ENCODE measurements at regions not wholly inside any gene's neighbourhood (a gene's known extent, or its start where the extent isn't known, plus 50 kb on each side); places are given as distances from the start of the nearest gene placed in this dataset.
"Not testable (repeated sequence)": the region's sequence is repeated elsewhere in the genome, so short reads cannot be mapped to it uniquely, and the experiment has no call there.

- no peak for DNase-seq
Observed at GRCh38 chr2:194320520-194320919, 1336.5 kb upstream of the SLC39A10 start.

GRCh38 chr2:194319222-194319992 is 1337.6 kb upstream of the SLC39A10 start:
- no peak for DNase-seq

- no peak for DNase-seq
Observed at GRCh38 chr2:194314042-194314441, 1343.0 kb upstream of the SLC39A10 start.

DNA sequence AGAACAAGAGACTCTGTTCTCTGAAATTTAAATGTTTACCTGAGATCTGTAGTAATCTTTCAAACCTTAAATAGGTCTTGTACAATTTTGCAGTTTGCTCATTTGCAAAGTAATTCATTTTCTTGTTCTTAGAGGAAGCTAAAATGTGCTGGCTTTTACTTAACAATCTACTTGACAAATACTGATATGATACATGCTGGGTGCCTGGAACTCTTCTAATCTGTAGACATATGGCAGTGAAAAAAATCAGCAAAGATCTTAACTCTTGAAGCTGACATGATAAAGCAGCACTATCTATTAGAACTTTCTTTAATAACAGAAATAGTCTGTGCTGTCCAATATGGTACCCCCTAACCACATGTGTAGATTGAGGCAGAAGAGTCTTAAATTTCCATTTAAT is 1352.8 kb upstream of the SLC39A10 start:
- DNase-seq = no peak

- DNase-seq = no peak
Observed at GRCh38 chr2:194301946-194302345, 1355.1 kb upstream of the SLC39A10 start.

GRCh38 chr2:194294156-194294555 is 1362.9 kb upstream of the SLC39A10 start:
- DNase-seq = no peak

DNA sequence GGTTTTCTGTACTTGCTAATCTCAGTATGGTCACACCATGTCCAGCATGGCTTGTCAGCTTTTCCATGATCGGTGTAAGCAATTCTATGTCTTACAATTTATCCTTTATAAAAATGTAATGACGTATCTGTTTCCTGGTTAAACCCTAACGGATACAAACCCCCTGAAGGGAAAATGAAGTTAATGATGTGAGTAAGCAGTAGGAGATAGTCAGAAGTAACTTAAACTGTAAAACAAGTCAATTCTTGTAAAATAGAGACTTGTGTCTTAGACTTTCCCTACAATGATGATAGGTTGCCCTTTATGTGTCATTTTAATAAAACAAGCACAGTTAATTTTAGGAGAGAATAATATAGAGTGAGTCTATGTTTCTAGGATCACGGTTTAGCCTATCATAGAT is 1365.9 kb upstream of the SLC39A10 start:
- no peak for DNase-seq

DNA sequence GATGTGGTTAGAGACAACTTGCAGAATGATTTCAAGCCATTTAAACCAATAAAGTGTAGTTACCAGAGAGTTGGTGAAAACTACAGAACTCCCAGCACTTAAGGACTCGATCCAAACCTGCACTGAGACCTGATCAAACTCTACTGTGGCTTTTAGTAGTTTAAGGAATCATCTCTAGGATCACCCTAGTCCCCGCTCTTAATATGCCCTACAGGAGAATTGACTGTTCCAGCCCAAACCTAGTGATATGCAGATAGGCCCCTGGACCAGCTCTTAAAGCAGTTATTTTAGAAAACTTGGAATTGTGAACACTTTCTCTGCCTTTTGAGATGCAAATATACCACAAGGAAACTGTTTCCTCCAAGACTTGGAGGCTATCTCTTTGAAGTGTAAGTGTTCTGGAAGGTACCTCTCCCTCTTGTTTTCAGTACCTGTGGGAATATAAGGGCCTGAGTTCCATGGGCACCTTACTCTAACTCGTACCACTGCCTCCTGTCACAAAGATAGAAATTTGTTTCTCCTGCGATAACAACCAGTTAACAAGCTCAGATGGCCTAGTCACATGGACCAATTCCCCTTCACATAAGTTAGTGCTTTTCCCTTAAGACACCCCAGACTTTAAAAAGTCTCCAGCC is 1367.2 kb upstream of the SLC39A10 start:
- DNase-seq = no peak

DNA sequence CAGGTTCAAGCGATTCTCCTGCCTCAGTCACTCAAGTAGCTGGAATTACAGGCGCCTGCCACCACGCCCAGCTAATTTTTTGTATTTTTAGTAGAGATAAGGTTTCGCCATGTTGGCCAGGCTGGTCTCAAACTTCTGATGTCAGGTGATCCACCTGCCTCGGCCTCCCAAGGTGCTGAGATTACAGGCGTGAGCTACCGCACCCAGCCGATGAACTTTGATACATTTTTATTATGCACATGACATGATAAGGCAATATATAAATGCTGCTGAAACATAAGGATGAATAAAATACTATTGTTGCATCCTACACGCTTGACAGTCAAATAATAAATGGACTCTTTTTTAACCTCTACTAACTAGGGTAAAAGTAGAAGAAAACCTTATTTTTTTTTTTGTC is 1380.4 kb upstream of the SLC39A10 start:
- DNase-seq = not testable (repeated sequence)

- no peak for DNase-seq
Observed at GRCh38 chr2:194271293-194271961, 1385.6 kb upstream of the SLC39A10 start.

GRCh38 chr2:194270648-194271047 is 1386.4 kb upstream of the SLC39A10 start:
- no peak for DNase-seq

GRCh38 chr2:194264586-194264985 is 1392.4 kb upstream of the SLC39A10 start:
- DNase-seq = no peak

DNA sequence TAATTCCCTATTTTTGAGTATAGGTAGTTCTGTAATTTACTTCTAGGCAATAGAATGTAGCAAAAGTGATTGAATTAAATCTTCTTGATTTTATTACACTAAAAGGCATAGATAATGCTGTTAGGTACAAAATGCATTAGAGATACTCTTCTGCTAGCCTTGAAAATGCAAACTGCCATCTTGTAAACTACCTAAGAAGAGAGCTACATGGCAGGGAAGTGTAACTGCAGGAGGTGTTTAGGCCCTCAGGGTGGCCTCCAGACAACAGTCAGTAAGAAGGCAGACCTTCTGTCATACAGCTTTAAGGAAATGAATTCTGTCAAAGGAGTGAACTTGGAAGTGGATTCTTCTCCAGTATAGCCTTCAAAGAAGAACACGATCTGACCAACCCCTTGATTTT is 1396.8 kb upstream of the SLC39A10 start:
- DNase-seq = no peak

GRCh38 chr2:194257095-194257494 is 1399.9 kb upstream of the SLC39A10 start:
- DNase-seq = no peak

DNA sequence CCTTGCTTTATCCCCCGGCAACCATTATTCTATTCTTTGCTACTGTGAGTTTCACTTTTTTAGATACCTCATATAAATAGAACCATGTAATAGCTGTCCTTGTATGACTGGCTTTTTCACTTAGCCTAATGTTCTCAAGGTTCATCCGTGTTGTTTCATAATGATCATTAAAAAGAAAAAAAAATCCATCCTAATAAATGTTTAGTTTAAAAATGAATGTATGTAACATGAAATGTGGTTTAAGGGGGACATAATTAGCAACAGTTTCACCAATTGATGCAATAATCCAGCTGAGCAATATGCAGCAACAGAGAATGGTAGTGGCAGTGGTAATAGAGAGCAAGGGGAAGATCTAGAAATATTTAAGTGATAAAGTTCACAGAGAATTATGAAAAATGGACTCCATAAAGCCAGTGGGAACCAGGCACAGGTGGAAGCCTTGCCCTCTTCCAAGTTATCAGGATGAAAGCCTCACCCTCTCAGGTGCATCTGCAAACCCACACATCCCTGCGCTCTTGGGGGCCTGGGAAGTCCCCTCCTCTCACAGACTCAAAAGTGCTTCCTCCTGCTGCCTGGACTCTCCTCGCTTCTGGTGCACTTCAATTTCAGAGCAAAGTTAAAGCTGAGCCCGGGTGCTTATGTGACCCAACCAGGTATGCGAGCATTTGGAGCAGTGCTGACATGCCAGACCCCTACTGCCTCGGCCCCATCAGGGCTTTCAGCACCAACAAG is 1403.3 kb upstream of the SLC39A10 start:
- no peak for DNase-seq

DNA sequence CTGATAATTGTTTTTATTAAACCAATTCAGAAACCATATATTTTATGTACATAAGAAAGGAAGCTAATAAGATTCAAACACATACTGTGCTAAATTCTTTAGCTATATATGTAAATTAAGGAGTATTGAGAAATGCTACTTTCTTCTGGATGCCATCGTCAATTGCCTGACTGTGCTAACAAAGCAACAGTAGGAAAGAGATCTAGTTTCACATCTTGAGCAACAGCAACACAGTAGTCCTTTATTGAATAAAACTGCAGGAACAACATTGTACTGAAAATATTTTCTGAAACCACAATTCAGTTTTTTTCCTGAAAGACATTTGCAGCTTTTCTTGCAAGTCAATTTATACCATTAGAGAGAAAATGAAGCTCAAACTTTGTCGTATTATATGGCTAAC is 1404.9 kb upstream of the SLC39A10 start:
- DNase-seq = no peak

GRCh38 chr2:194232600-194232999 is 1424.4 kb upstream of the SLC39A10 start:
- no peak for DNase-seq

- no peak for DNase-seq
Observed at GRCh38 chr2:194223218-194223617, 1433.8 kb upstream of the SLC39A10 start.

- no peak for DNase-seq
Observed at GRCh38 chr2:194214192-194214591, 1442.8 kb upstream of the SLC39A10 start.

DNA sequence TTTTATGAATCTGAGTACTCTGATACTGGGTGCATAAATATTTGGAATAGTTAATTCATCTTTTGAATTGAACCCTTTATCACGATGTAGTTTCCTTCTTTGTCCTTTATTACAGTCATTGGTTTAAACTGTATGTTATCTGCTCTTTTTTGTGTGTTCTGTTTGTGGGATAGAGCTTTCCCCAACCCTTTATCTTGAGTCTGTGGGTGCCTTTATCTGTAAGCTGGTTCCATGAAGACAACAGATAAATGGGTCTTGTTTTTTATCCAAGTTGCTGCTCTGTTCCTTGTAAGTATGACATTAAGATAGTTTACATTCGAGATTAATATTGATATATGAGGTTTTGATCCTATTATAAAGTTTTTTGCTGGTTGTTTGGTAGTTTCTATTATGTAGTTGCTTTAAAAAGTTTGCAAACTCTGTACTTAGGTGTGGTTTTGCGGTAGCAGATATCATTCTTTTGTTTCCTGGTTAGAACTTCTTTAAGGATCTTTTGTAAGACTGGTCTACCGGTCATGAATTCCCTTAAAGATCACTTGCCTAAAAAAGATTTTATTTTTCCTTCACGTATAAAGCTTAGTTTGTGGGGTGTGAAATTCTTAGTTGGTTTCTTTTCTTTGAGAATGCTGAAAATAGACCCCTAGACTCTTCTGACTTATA is 1451.3 kb upstream of the SLC39A10 start:
- DNase-seq = no peak

- DNase-seq = no peak
Observed at GRCh38 chr2:194203898-194204297, 1453.1 kb upstream of the SLC39A10 start.

- DNase-seq = no peak
Observed at GRCh38 chr2:194182888-194183287, 1474.1 kb upstream of the SLC39A10 start.

GRCh38 chr2:194176134-194176533 is 1480.9 kb upstream of the SLC39A10 start:
- no peak for DNase-seq

Data from central memory CD4-positive, alpha-beta T cell (primary cell).